Fibroblast of the aortic adventitia (primary cell): ENCODE measurements at regions not wholly inside any gene's neighbourhood (a gene's known extent, or its start where the extent isn't known, plus 50 kb on each side); places are given as distances from the start of the nearest gene placed in this dataset.

Experiments used
- DNase-seq: peaks from one replicate; pipeline ENCODE4 v3.0.0-alpha.2; 2010; ENCODE audit warnings: low read depth
- H3K4me3 ChIP-seq: 2 replicates; pipeline ENCODE4 v1.5.1; 2011; ENCODE audit warnings: low read depth, mild to moderate bottlenecking, control low read depth, low read length, moderate library complexity
- TF ChIP-seq, protein P1 (sequence below): IDR thresholded peaks from 2 replicates; pipeline ENCODE4 v1.5.1; 2011; ENCODE audit warnings: mild to moderate bottlenecking, low read length, control low read depth, inconsistent platforms; ENCODE audit not compliant: insufficient read depth

DNA sequence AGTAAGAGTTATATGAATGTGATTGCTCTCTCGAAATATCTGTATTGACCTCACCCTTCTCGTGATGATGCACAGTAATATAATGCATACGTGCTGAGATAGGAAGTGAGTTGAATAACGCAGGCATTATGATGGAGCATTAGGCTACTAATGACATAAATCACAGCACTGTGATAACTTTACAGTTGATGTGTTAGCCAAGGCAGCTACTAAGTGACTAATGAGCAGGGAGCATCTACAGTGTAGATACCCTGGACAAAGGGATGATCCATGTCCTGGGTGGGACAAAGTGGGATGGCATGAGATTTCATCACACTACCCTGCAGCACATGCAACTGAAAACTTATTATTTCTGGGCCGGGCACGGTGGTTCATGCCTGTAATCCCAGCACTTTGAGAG is 68.4 kb downstream of the HDGFL1 start:
- TF ChIP-seq, protein P1, sequence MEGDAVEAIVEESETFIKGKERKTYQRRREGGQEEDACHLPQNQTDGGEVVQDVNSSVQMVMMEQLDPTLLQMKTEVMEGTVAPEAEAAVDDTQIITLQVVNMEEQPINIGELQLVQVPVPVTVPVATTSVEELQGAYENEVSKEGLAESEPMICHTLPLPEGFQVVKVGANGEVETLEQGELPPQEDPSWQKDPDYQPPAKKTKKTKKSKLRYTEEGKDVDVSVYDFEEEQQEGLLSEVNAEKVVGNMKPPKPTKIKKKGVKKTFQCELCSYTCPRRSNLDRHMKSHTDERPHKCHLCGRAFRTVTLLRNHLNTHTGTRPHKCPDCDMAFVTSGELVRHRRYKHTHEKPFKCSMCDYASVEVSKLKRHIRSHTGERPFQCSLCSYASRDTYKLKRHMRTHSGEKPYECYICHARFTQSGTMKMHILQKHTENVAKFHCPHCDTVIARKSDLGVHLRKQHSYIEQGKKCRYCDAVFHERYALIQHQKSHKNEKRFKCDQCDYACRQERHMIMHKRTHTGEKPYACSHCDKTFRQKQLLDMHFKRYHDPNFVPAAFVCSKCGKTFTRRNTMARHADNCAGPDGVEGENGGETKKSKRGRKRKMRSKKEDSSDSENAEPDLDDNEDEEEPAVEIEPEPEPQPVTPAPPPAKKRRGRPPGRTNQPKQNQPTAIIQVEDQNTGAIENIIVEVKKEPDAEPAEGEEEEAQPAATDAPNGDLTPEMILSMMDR, result no peak
- no peak overlapping the region for H3K4me3 ChIP-seq
- no peak for DNase-seq

DNA sequence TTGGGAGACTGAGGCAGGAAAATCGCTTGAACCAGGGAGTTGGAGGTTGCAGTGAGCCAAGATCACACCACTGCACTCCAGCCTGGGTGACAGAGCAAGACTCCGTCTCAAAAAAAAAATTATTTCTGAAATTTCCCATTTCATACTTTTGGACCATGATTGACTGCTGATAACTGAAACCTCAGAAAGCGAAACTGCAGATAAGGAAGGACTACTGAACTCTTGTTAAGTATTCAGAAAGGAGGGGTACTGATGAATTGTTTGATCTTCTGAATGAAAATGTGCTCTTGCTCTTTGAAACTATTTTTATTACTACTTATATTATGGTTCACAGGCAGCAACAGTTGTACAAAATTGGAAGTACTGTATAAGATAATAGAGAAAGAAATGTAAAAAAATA is 69.0 kb downstream of the HDGFL1 start:
- DNase-seq, result no peak
- H3K4me3 ChIP-seq, result no peak overlapping the region
- TF ChIP-seq, protein P1, result no peak

DNA sequence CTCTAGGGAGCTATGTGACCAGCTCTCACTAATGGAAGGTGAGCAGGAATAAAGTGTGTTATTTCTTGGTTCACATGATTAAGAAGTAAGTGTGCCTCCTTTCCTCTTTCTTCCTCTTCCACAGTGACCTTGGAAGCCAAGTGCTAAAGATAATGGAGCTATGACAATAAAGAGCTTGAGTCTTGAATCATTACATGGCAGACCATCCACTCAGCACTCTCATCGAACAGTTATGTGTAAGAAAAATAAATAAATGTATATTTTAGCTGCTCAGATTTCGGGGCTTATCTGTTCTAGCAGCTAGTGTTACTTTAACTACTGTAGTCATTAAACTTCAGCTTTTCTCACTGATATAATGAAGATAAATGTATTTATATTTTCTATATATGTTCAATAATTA is 72.9 kb downstream of the HDGFL1 start:
- no peak for DNase-seq
- no peak overlapping the region for H3K4me3 ChIP-seq
- TF ChIP-seq, protein P1, result no peak

DNA sequence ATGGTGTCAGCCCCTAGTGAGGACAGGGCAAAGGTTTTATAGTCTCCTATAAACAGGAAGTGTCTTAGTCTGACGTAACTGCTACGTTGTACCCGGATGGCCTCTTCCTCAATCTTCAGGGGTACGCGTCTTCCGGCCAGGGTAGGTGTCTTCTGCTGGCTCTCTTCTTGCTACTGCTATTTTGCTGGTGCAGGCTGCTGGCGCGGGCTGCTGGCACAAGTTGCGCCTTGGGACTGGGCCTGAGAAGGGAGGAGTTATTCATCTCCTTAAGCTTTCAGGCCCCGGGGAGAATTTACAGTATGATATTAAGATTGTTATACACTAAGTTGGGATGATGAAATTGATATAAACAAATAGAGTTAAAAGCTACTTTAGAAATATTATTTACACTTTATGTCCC is 74.4 kb downstream of the HDGFL1 start:
- no peak for DNase-seq
- TF ChIP-seq, protein P1, result no peak
- no peak overlapping the region for H3K4me3 ChIP-seq

DNA sequence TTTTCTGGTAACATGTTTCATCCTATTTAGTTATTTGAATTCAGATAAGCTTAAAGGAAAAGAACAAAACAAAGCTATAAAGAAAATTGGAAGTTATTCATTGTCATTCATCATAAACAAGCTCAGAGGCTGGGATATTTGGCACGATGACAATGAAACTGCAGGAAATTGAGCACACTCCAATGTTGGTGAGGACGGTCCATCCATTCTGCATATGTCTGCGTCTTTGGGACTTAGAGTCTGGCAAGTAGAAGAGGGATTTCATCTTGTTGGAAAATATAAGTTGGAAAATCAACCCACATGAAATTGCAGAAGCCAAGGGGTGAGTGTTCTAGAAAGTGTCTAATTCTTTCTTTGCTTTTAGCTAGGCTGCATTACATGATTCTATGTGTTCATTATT is 78.4 kb downstream of the HDGFL1 start:
- no peak overlapping the region for H3K4me3 ChIP-seq
- TF ChIP-seq, protein P1, result no peak
- DNase-seq, result no peak

DNA sequence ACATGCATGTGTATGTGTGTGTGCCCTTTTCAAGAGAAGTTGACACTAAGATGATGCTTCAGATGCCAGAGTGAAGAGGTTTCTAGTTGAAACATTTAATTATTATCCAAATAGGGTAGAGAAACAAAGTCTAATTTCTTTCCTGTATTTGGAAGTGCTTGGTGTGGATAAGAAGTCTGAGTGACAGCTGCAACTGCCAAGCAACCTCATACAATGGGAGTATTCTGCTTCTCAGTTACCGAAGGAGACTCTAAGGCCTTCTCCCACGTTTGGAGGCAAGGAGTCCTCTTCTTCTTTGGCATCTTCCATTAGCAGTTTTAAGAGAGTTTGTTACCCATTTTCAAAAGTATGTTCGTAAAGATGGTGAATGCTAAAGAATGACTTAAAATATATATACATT is 82.4 kb downstream of the HDGFL1 start:
- DNase-seq, result no peak
- H3K4me3 ChIP-seq, result no peak overlapping the region
- TF ChIP-seq, protein P1, result no peak

DNA sequence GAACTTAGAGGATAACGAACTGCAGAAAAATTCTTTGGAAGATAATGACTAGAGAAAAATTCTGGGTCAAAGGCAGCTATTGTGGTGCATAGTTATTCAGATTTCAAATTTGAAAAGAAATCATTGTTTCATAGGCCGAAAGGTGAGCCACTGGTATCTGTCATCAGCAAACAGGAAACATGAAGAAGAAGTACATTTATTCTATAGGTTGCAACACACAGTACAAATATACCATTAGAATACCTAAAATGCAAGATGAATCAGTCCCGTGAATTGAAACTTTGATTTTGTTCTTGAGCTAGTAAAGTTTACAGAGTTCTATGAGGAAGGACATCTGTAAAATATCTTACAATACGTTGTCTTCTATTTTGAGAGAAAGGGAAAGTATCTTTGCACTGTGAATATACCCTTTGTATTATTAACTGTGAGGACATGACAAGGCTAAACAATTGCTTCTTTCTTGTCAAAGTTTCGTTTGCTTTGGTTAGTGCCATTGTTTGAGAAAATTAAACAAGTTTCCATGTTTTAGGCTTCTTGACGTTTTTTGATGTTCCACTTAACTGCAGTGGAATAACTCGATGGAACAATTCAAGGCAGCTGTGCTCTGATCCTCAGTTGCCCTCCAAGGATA is 84.7 kb downstream of the HDGFL1 start:
- no peak for DNase-seq
- TF ChIP-seq, protein P1, result no peak
- no peak overlapping the region for H3K4me3 ChIP-seq
